GM12865 (cell line): ENCODE measurements at regions not wholly inside any gene's neighbourhood (a gene's known extent, or its start where the extent isn't known, plus 50 kb on each side); places are given as distances from the start of the nearest gene placed in this dataset.

Experiments used
- DNase-seq: peaks from one replicate; pipeline ENCODE4 v3.0.0; 2010; ENCODE audit warnings: low read depth
- H3K4me3 ChIP-seq: 2 replicates; pipeline ENCODE4 v1.5.1; 2011; ENCODE audit warnings: mild to moderate bottlenecking, low read depth, low read length, control low read depth
- TF ChIP-seq, protein P1 (sequence below): IDR thresholded peaks from 2 replicates; pipeline ENCODE4 v1.5.1; 2011; ENCODE audit warnings: low read length, control low read depth, low read depth, inconsistent platforms; ENCODE audit not compliant: insufficient read depth; ENCODE audit errors: missing control alignments

DNA sequence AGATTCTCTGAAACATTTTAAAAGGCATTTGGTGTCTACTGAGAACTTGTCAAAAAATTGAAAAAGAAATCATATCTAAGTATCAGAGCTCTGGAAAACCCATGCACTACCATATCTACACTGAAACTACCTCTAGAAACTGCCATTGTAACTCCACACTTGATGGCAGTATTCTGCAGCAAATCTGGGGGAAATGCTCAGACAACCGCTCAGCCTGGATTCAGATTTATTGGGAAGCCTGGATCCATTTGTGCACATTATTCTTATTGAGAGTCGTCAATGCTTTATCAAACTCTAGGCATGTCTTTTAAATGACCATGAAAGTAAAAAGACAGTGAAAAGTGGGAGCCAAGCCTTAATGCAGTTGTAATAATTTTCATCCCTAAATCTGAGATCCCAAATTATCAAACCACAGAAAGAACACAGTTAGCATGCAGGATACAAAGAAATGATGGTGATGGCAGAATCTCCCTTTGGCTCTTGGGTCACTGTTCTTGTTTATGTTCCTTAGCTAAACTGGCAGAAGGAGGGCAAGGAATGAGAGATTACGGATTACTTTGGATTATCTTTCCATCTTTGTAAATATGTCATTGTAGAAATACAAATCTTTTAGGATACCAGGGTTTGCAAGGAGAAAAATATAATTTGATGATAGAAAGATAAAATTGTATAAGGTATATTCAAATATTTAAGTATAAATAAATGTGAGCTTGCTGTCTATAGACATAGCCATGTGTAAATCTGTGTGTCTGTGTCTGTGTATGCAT lies 512.1 kb upstream of the SYT4 start:
- no peak overlapping the region for H3K4me3 ChIP-seq
- DNase-seq: no peak
- TF ChIP-seq, protein P1, sequence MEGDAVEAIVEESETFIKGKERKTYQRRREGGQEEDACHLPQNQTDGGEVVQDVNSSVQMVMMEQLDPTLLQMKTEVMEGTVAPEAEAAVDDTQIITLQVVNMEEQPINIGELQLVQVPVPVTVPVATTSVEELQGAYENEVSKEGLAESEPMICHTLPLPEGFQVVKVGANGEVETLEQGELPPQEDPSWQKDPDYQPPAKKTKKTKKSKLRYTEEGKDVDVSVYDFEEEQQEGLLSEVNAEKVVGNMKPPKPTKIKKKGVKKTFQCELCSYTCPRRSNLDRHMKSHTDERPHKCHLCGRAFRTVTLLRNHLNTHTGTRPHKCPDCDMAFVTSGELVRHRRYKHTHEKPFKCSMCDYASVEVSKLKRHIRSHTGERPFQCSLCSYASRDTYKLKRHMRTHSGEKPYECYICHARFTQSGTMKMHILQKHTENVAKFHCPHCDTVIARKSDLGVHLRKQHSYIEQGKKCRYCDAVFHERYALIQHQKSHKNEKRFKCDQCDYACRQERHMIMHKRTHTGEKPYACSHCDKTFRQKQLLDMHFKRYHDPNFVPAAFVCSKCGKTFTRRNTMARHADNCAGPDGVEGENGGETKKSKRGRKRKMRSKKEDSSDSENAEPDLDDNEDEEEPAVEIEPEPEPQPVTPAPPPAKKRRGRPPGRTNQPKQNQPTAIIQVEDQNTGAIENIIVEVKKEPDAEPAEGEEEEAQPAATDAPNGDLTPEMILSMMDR: no peak

DNA sequence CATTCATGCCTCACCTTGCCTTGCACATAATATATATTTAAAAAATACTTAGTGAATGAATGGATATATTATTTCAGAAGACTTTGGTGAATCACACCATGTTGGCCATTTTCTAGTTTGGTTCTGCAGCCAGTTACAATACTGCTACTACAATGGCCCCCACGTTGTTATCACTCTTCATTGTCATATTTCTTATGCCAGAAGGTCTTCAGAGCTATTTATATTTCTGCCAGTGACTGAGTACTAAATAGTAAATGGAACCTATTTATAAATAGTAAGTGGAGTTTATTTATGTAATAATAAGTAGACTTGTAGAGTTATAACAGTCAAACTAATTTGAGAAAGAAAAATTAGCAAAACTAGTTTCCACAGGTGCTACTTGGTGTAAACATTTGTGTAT lies 516.6 kb upstream of the SYT4 start:
- H3K4me3 ChIP-seq: no peak overlapping the region
- DNase-seq: no peak
- TF ChIP-seq, protein P1: no peak

DNA sequence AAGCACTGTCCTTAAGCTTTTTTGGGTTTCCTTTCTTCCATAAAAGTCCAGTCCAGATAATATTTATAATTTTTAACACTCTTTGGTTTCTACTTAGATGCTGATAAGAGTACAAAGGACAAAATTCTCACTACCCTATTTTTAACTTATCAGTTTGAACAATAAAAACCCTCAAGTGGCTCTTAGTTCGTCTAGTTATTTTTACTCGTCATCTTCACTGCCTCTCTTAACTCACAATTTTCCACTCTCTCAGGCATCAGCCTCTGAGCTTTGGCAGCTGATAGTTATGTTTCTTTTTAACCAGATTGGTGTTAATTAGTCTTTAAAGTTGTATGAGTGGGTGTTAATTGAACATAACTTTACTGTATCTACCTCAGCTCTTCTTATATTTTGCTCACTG lies 517.1 kb upstream of the SYT4 start:
- H3K4me3 ChIP-seq: no peak overlapping the region
- DNase-seq: no peak
- TF ChIP-seq, protein P1: no peak

DNA sequence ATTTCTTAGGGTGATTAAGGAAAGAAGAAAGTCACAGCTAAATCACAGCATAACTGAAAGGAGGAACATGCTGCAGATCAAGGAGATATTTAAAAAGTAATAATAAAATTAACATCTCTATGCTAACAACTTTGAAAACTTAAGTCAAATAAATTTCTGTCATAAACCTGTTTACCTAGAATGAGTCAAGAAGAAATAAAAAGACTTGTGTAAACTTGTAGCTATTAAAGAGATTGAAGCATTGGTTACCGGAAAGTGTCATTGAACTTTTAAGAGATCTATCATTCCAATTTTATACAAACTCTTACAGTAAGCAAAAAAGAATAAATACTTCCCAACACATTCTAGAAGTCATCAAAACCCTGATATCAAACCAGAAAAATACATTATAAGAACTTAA lies 520.1 kb upstream of the SYT4 start:
- TF ChIP-seq, protein P1: no peak
- no peak for DNase-seq
- no peak overlapping the region for H3K4me3 ChIP-seq

DNA sequence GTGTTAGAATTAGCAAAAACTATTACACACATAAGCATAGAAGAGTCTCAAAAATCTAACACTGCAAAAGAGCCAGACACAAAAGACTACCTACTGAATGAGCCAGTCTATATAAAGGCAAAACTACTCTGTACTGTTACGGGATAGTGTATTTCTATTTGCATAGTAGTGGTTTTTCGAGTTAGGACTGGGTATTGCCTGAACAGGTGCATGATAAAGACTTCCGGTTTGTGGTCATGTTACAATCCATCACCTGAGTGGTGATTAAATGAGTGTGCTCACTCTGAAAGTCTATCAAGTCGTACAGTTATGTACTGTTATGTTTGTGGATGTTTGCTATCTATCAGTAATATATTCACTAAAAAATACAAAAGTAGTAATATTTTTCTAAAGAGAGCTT lies 523.3 kb upstream of the SYT4 start:
- TF ChIP-seq, protein P1: no peak
- DNase-seq: no peak

DNA sequence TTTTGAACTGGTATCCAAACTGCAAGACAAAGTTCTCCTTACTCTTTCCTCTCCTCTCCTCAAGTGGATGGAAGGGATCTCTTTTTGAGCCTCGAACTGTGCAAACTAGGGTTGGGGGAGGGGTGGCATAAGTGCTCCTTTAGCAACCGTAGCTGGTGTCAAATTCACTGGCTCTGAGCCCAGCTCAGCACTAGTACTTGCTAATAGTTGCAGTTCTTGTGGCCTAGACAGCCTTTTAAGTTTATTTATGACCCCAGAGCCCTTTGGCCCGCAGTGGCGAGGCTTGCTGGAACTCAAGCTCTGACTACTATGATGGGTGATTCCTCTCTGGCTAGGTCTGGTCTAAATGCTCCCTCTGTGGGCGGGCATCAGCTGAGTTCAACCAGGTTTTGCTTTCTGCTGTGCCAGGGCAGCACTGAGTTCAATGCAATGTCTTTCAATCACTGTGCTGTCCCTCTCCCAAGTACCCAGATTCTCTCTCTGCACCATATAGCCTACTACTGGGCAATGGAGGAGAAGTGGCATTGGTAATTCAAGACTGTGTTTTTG lies 528.4 kb upstream of the SYT4 start:
- TF ChIP-seq, protein P1: no peak
- no peak for DNase-seq
- no peak overlapping the region for H3K4me3 ChIP-seq

More for the DNA sequence above, 523.3 kb upstream of the SYT4 start:
- no peak overlapping the region for H3K4me3 ChIP-seq

DNA sequence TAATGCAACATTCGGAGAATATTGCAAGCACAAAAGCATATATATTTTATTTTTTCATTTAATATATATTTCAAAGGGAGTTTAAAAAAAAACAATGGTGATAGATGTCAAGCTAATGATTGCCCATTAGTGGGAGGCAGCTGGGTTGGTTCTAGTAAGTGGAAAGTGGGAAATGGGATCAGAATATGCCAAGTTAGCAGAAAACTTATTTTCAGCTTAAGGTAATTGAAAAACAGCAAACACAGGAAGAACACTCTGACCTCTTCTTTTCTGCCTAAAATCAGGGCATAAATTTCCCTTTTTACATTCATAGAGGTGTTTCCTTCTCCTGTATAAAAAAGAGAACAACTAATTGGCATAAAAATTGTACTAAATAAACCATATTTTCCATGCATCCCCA lies 535.3 kb upstream of the SYT4 start:
- TF ChIP-seq, protein P1: no peak
- no peak for DNase-seq
- H3K4me3 ChIP-seq: no peak overlapping the region
